H9 (cell line): ENCODE measurements at regions not wholly inside any gene's neighbourhood (a gene's known extent, or its start where the extent isn't known, plus 50 kb on each side); places are given as distances from the start of the nearest gene placed in this dataset.

Experiments
- DNase-seq: peaks from one replicate; pipeline ENCODE4 v3.0.0-alpha.2; 2017
- H2AFZ ChIP-seq: one replicate; pipeline ENCODE4 v1.6.1; 2013; ENCODE audit warnings: mild to moderate bottlenecking, low read length, control low read depth, moderate library complexity
- H2AK5ac ChIP-seq: 2 replicates; pipeline ENCODE4 v1.6.1; 2013; ENCODE audit warnings: low read length, control low read depth, mixed read lengths; ENCODE audit not compliant: insufficient read length
- H2BK120ac ChIP-seq: one replicate; pipeline ENCODE4 v1.6.1; 2013; ENCODE audit warnings: low read depth, mild to moderate bottlenecking, low read length, control low read depth, inconsistent platforms; ENCODE audit not compliant: poor library complexity, severe bottlenecking
- H2BK12ac ChIP-seq: 2 replicates; pipeline ENCODE4 v1.6.1; 2013; ENCODE audit warnings: low read length, control low read depth, mixed read lengths, low read depth; ENCODE audit not compliant: insufficient read length
- H2BK15ac ChIP-seq: 2 replicates; pipeline ENCODE4 v1.6.1; 2013; ENCODE audit warnings: low read depth, low read length, control low read depth
- H2BK20ac ChIP-seq: one replicate; pipeline ENCODE4 v1.6.1; 2013; ENCODE audit warnings: low read depth, mild to moderate bottlenecking, low read length, control low read depth, inconsistent platforms; ENCODE audit not compliant: poor library complexity, severe bottlenecking
- H2BK5ac ChIP-seq: 2 replicates; pipeline ENCODE4 v1.6.1; 2013; ENCODE audit warnings: low read length, control low read depth, mixed read lengths; ENCODE audit not compliant: insufficient read length
- H3K14ac ChIP-seq: 2 replicates; pipeline ENCODE4 v1.6.1; 2013; ENCODE audit warnings: low read length, control low read depth; ENCODE audit not compliant: insufficient read depth
- H3K18ac ChIP-seq: 2 replicates; pipeline ENCODE4 v1.6.1; 2013; ENCODE audit warnings: low read depth, mild to moderate bottlenecking, mixed read lengths, low read length, control low read depth; ENCODE audit not compliant: insufficient read length
- H3K23ac ChIP-seq: 2 replicates; pipeline ENCODE4 v1.6.1; 2013; ENCODE audit warnings: low read length, control low read depth, mixed read lengths, low read depth; ENCODE audit not compliant: insufficient read length
- H3K23me2 ChIP-seq: 2 replicates; pipeline ENCODE4 v1.6.1; 2013; ENCODE audit warnings: low read depth, mild to moderate bottlenecking, mixed read lengths, low read length, control low read depth; ENCODE audit not compliant: insufficient read length, poor library complexity, severe bottlenecking
- H3K27ac ChIP-seq: 2 replicates; pipeline ENCODE4 v1.5.1; 2013; ENCODE audit warnings: low read length, control low read depth, mixed read lengths, low read depth; ENCODE audit not compliant: insufficient read length
- H3K27me3 ChIP-seq: 2 replicates; pipeline ENCODE4 v1.6.1; 2013; ENCODE audit warnings: low read length, control low read depth, inconsistent platforms; ENCODE audit not compliant: insufficient read depth
- H3K4ac ChIP-seq: 2 replicates; pipeline ENCODE4 v1.6.1; 2013; ENCODE audit warnings: low read depth, mild to moderate bottlenecking, control low read depth, inconsistent platforms, low read length, moderate library complexity
- H3K4me1 ChIP-seq: 2 replicates; pipeline ENCODE4 v1.6.1; 2013; ENCODE audit warnings: low read length, control low read depth, inconsistent platforms; ENCODE audit not compliant: insufficient read depth
- H3K4me2 ChIP-seq: 2 replicates; pipeline ENCODE4 v1.6.1; 2013; ENCODE audit warnings: low read length, control low read depth, mixed read lengths; ENCODE audit not compliant: insufficient read length, insufficient read depth
- H3K56ac ChIP-seq: 2 replicates; pipeline ENCODE4 v1.6.1; 2013; ENCODE audit warnings: low read depth, mild to moderate bottlenecking, mixed read lengths, low read length, control low read depth; ENCODE audit not compliant: insufficient read length
- H3K79me1 ChIP-seq: 2 replicates; pipeline ENCODE4 v1.6.1; 2013; ENCODE audit warnings: low read depth, mild to moderate bottlenecking, moderate library complexity, low read length, control low read depth, inconsistent platforms; ENCODE audit not compliant: insufficient read depth, poor library complexity, severe bottlenecking
- H3K79me2 ChIP-seq: 2 replicates; pipeline ENCODE4 v1.6.1; 2013; ENCODE audit warnings: low read length, control low read depth, inconsistent platforms; ENCODE audit not compliant: insufficient read depth
- H3K9ac ChIP-seq: 2 replicates; pipeline ENCODE4 v1.6.1; 2013; ENCODE audit warnings: low read length, control low read depth, mixed read lengths; ENCODE audit not compliant: insufficient read length; ENCODE audit errors: extremely low read depth
- H3K9me3 ChIP-seq: one replicate; pipeline ENCODE4 v1.6.1; 2013; ENCODE audit warnings: low read depth, low read length, inconsistent platforms; ENCODE audit not compliant: control insufficient read depth
- H3T11ph ChIP-seq: one replicate; pipeline ENCODE4 v1.6.1; 2013; ENCODE audit warnings: mild to moderate bottlenecking, low read length, control low read depth, inconsistent platforms
- H4K20me1 ChIP-seq: one replicate; pipeline ENCODE4 v1.6.1; 2013; ENCODE audit not compliant: control insufficient read depth, insufficient read length, insufficient read depth
- H4K5ac ChIP-seq: 2 replicates; pipeline ENCODE4 v1.6.1; 2013; ENCODE audit warnings: low read depth, mild to moderate bottlenecking, mixed read lengths, low read length, control low read depth; ENCODE audit not compliant: insufficient read length
- H4K8ac ChIP-seq: replicated peaks from 2 replicates; pipeline ENCODE4 v1.6.1; 2013; ENCODE audit warnings: low read length, control low read depth, mixed read lengths, low read depth; ENCODE audit not compliant: insufficient read length
- H4K91ac ChIP-seq: 2 replicates; pipeline ENCODE4 v1.6.1; 2013; ENCODE audit warnings: low read depth, mild to moderate bottlenecking, moderate library complexity, mixed read lengths, low read length, control low read depth; ENCODE audit not compliant: insufficient read length
- H3K27ac Mint-ChIP-seq, 3 experiments: 2 replicates in 2 of 3; 3 replicates in 1 of 3; pipeline ENCODE4 v1.8.0; 2020 to 2021; ENCODE audit warnings: mixed read lengths in 3 of 3, mild to moderate bottlenecking in 1 of 3, moderate library complexity in 1 of 3
- H3K27me3 Mint-ChIP-seq: 2 replicates; pipeline ENCODE4 v1.8.0; 2021; ENCODE audit warnings: low read depth, mild to moderate bottlenecking, moderate library complexity, mixed read lengths
- H3K36me3 Mint-ChIP-seq, 3 experiments: 2 replicates in 2 of 3; 3 replicates in 1 of 3; pipeline ENCODE4 v1.8.0; 2020 to 2021; ENCODE audit warnings: low read depth in 3 of 3, mixed read lengths in 3 of 3; ENCODE audit not compliant: insufficient read depth in 1 of 3
- H3K4me1 Mint-ChIP-seq, 2 experiments: 2 replicates each; pipeline ENCODE4 v1.8.0; 2020; ENCODE audit warnings: mixed read lengths in 2 of 2
- H3K4me3 Mint-ChIP-seq, 2 experiments: 2 replicates in 1 of 2; 3 replicates in 1 of 2; pipeline ENCODE4 v1.8.0; 2020 to 2021; ENCODE audit warnings: mild to moderate bottlenecking in 2 of 2, mixed read lengths in 2 of 2, moderate library complexity in 1 of 2
- H3K9me3 Mint-ChIP-seq, 2 experiments: 2 replicates in 1 of 2; 3 replicates in 1 of 2; pipeline ENCODE4 v1.8.0; 2020; ENCODE audit warnings: mild to moderate bottlenecking in 2 of 2, mixed read lengths in 2 of 2, moderate library complexity in 1 of 2
- WGBS: extraction: QIAGEN DNeasy Blood & Tissue Kit; methylation state at CpG from one replicate; pipeline ENCODE4 v1.1.7; 2013; ENCODE audit warnings: missing lambda C conversion rate, low lambda C conversion rate, mixed read lengths; ENCODE audit not compliant: insufficient read length; ENCODE audit errors: extremely low coverage; 5-methylcytosine and 5-hydroxymethylcytosine counted together
- TF ChIP-seq, protein P1 (sequence below): fragments of 200-600 bp; sonication (generic); conservative IDR thresholded peaks from 3 replicates; pipeline ENCODE4 v1.8.0; 2021; ENCODE audit warnings: antibody characterized with exemption, mild to moderate bottlenecking

DNA sequence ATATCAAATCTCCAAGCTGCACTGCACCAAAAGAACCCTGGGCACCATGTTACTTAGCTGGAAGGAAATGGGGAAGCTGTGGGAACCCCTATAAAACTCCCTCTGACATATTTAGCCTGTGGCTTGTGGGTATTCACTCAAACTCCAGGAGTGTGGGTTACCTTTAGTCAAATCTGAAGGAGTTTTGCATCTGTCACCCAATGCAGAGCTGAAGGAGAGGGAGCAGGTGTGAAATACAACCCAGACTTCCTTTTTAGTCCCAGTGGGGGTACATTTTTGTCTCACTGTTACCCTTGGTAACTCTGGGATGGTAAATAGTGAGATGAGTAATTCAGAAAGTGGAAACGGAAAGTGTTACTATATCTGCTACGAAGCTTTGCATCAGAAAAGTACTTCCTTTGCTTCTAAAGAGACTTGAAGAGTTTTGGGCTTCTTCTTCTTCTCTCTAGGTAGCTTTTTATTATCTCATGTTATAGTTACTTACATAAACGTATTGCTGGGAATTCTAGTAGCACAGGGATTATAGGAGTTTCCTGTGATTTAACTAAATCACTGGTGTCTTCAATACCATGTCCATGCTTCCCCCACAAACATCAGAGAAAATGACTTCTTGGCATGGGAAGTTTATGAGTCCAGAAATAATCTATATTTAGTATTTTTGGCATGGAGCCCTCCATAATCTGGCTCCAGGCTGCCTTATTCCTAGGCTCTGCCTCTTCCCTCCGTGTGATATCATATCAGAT lies 105.9 kb downstream of the AKAP11 start:
- H2AK5ac ChIP-seq = no peak overlapping the region
- no peak overlapping the region for H2BK120ac ChIP-seq
- no peak overlapping the region for H2BK20ac ChIP-seq
- H3K14ac ChIP-seq = no peak overlapping the region
- no peak overlapping the region for H3K27ac ChIP-seq
- DNase-seq = no peak
- H2BK5ac ChIP-seq = no peak overlapping the region
- H3K9me3 Mint-ChIP-seq = peaks cover 0 to 18% of the 10 kb centered on the region in 2 experiments; a peak in 3 of 5 replicates
- no peaks in the 10 kb centered on the region for H3K79me1 ChIP-seq
- H3K27me3 ChIP-seq = no peaks in the 10 kb centered on the region; the same call in 1 of the 2 replicates
- H3K36me3 Mint-ChIP-seq = peaks cover 0 to 5% (median 2%) of the 10 kb centered on the region in 3 experiments; a peak in 2 of 7 replicates
- no peak overlapping the region for H4K91ac ChIP-seq
- no peak overlapping the region for H3K18ac ChIP-seq
- H3K56ac ChIP-seq = no peak overlapping the region
- no peak overlapping the region for H3K9ac ChIP-seq
- no peaks in the 10 kb centered on the region for H4K20me1 ChIP-seq
- H3T11ph ChIP-seq = no peak overlapping the region
- no peaks in the 10 kb centered on the region for H3K4me1 ChIP-seq
- H2BK15ac ChIP-seq = no peak overlapping the region
- H3K4me2 ChIP-seq = no peak overlapping the region
- TF ChIP-seq, protein P1, sequence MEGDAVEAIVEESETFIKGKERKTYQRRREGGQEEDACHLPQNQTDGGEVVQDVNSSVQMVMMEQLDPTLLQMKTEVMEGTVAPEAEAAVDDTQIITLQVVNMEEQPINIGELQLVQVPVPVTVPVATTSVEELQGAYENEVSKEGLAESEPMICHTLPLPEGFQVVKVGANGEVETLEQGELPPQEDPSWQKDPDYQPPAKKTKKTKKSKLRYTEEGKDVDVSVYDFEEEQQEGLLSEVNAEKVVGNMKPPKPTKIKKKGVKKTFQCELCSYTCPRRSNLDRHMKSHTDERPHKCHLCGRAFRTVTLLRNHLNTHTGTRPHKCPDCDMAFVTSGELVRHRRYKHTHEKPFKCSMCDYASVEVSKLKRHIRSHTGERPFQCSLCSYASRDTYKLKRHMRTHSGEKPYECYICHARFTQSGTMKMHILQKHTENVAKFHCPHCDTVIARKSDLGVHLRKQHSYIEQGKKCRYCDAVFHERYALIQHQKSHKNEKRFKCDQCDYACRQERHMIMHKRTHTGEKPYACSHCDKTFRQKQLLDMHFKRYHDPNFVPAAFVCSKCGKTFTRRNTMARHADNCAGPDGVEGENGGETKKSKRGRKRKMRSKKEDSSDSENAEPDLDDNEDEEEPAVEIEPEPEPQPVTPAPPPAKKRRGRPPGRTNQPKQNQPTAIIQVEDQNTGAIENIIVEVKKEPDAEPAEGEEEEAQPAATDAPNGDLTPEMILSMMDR = no peak
- H3K4ac ChIP-seq = no peak overlapping the region
- WGBS = no CpG with 5 or more reads among the region's 4 CpGs
- H3K23ac ChIP-seq = no peak overlapping the region
- H4K8ac ChIP-seq = no peak overlapping the region
- H3K4me3 Mint-ChIP-seq = no peak overlapping the region
- no peak overlapping the region for H2BK12ac ChIP-seq
- H3K27ac Mint-ChIP-seq = no peak overlapping the region
- no peaks in the 10 kb centered on the region for H3K9me3 ChIP-seq
- H2AFZ ChIP-seq = no peak overlapping the region
- H3K23me2 ChIP-seq = no peaks in the 10 kb centered on the region
- H3K4me1 Mint-ChIP-seq = no peaks in the 10 kb centered on the region
- no peaks in the 10 kb centered on the region for H3K79me2 ChIP-seq
- H4K5ac ChIP-seq = no peak overlapping the region
- H3K27me3 Mint-ChIP-seq = peaks cover 2% of the 10 kb centered on the region; the same call in 1 of the 2 replicates
